Brain microvascular endothelial cell (primary cell): ENCODE measurements at regions not wholly inside any gene's neighbourhood (a gene's known extent, or its start where the extent isn't known, plus 50 kb on each side); places are given as distances from the start of the nearest gene placed in this dataset.

Experiments used
- DNase-seq: peaks from one replicate; pipeline ENCODE4 v3.0.0-alpha.2; 2020
- H3K27ac ChIP-seq: fragments of 250-450 bp; sonication (Bioruptor Pico); 2 replicates; pipeline ENCODE4 v1.5.1; 2020; ENCODE audit warnings: mild to moderate bottlenecking, moderate library complexity
- H3K27me3 ChIP-seq: fragments of 250-450 bp; sonication (Bioruptor Pico); replicated peaks from 2 replicates; pipeline ENCODE4 v1.5.1; 2020; ENCODE audit warnings: mild to moderate bottlenecking
- H3K36me3 ChIP-seq: fragments of 250-450 bp; sonication (Bioruptor Pico); replicated peaks from 2 replicates; pipeline ENCODE4 v1.5.1; 2020; ENCODE audit warnings: mild to moderate bottlenecking
- H3K4me3 ChIP-seq: 2 replicates; pipeline ENCODE4 v1.5.1; 2011; ENCODE audit warnings: low read depth, mild to moderate bottlenecking, control low read depth, low read length, moderate library complexity
- CTCF ChIP-seq: IDR thresholded peaks from 2 replicates; pipeline ENCODE4 v1.5.1; 2011; ENCODE audit warnings: low read depth, mild to moderate bottlenecking, moderate library complexity, low read length, control low read depth, inconsistent platforms; ENCODE audit errors: missing control alignments
- in situ Hi-C: cut with HindIII; loops from 2 replicates; pipeline ENCODE4 v1.10.0; 2017; ENCODE audit warnings: low sequenced_read_pairs, low pct_ligation_motif_present

- TF ChIP-seq CTCF: no peak
- no peak for DNase-seq
- Histone ChIP-seq H3K4me3 (no peak overlapping the region), H3K27me3 (no peaks in the 10 kb centered on the region), H3K27ac (no peak overlapping the region), H3K36me3 (no peaks in the 10 kb centered on the region)
- in situ Hi-C loops: no loop called here
Measured at GRCh38 chr7:55657654-55658053, 85.4 kb upstream of the VOPP1 start.

- no peaks in the 10 kb centered on the region for H3K27me3 ChIP-seq
- no peak for DNase-seq
- no peak for TF ChIP-seq CTCF
- H3K36me3 ChIP-seq: no peaks in the 10 kb centered on the region
- no peak overlapping the region for H3K27ac ChIP-seq
- in situ Hi-C loops: no loop called here
- no peak overlapping the region for H3K4me3 ChIP-seq
Measured at GRCh38 chr7:55651057-55651456, 78.8 kb upstream of the VOPP1 start.

- no peak overlapping the region for H3K27ac ChIP-seq
- no peak for TF ChIP-seq CTCF
- no peak for DNase-seq
- H3K27me3 ChIP-seq: no peaks in the 10 kb centered on the region
- no peaks in the 10 kb centered on the region for H3K36me3 ChIP-seq
- in situ Hi-C loops: no loop called here
- no peak overlapping the region for H3K4me3 ChIP-seq
Measured at GRCh38 chr7:55649238-55649637, 76.9 kb upstream of the VOPP1 start.

GRCh38 chr7:55644567-55644966, 72.3 kb upstream of the VOPP1 start:
- Histone ChIP-seq H3K36me3 (no peaks in the 10 kb centered on the region), H3K4me3 (no peak overlapping the region), H3K27ac (no peak overlapping the region), H3K27me3 (no peaks in the 10 kb centered on the region)
- DNase-seq: no peak
- no peak for TF ChIP-seq CTCF
- in situ Hi-C loops: no loop called here

GRCh38 chr7:55642266-55642665, 70.0 kb upstream of the VOPP1 start:
- Histone ChIP-seq H3K36me3 (no peaks in the 10 kb centered on the region), H3K4me3 (no peak overlapping the region), H3K27me3 (no peaks in the 10 kb centered on the region), H3K27ac (no peak overlapping the region)
- TF ChIP-seq CTCF: no peak
- in situ Hi-C loops: no loop called here
- no peak for DNase-seq

GRCh38 chr7:55641811-55642210, 69.5 kb upstream of the VOPP1 start:
- H3K27ac ChIP-seq: no peak overlapping the region
- in situ Hi-C loops: no loop called here
- H3K4me3 ChIP-seq: no peak overlapping the region
- no peak for TF ChIP-seq CTCF
- no peaks in the 10 kb centered on the region for H3K27me3 ChIP-seq
- no peaks in the 10 kb centered on the region for H3K36me3 ChIP-seq
- no peak for DNase-seq
